Spleen (tissue), 11 donors: ENCODE measurements at regions not wholly inside any gene's neighbourhood (a gene's known extent, or its start where the extent isn't known, plus 50 kb on each side); places are given as distances from the start of the nearest gene placed in this dataset.

Source experiments
- DNase-seq: peaks from one replicate; pipeline ENCODE4 v3.0.0-alpha.2; 2020
- H3K27ac ChIP-seq, 8 donors: fragments of 200-600 bp; sonication (generic) in 7 of 8; 1 replicate in 4 of 8; 2 replicates in 4 of 8; pipeline versions ENCODE4 v1.5.0 to v1.8.0; 2016 to 2021; ENCODE audit warnings: inconsistent platforms in 4 of 8, mild to moderate bottlenecking in 4 of 8, moderate library complexity in 1 of 8
- H3K27me3 ChIP-seq, 7 donors: fragments of 200-600 bp; sonication (generic) in 6 of 7; replicated peaks in 1 of 7; 1 replicate in 4 of 7; 2 replicates in 3 of 7; pipeline versions ENCODE4 v1.5.0 to v1.8.0; 2016 to 2021; ENCODE audit warnings: inconsistent platforms in 3 of 7, mild to moderate bottlenecking in 1 of 7
- H3K36me3 ChIP-seq, 6 donors: fragments of 200-600 bp; sonication (generic) in 5 of 6; 1 replicate in 4 of 6; 2 replicates in 2 of 6; pipeline versions ENCODE4 v1.5.0 to v1.8.0; 2016 to 2021; ENCODE audit warnings: inconsistent platforms in 2 of 6
- H3K4me1 ChIP-seq, 6 donors: fragments of 200-600 bp; sonication (generic) in 5 of 6; 1 replicate in 3 of 6; 2 replicates in 3 of 6; pipeline versions ENCODE4 v1.5.0 to v1.8.0; 2016 to 2021; ENCODE audit warnings: inconsistent platforms in 3 of 6
- H3K4me3 ChIP-seq, 8 donors: fragments of 200-600 bp; sonication (generic) in 7 of 8; 1 replicate in 4 of 8; 2 replicates in 4 of 8; pipeline versions ENCODE4 v1.5.0 to v1.8.0; 2016 to 2021; ENCODE audit warnings: inconsistent platforms in 4 of 8, mild to moderate bottlenecking in 4 of 8, moderate library complexity in 2 of 8
- H3K9me3 ChIP-seq, 8 donors: fragments of 200-600 bp; sonication (generic) in 7 of 8; 1 replicate in 4 of 8; 2 replicates in 4 of 8; pipeline versions ENCODE4 v1.5.0 to v1.8.0; 2016 to 2021; ENCODE audit warnings: inconsistent platforms in 4 of 8
- POLR2A ChIP-seq, 3 donors: fragments of 450-650 bp; IDR thresholded peaks; one replicate each; pipeline ENCODE4 v1.5.1; 2017; ENCODE audit warnings: antibody characterized with exemption in 3 of 3, mild to moderate bottlenecking in 1 of 3
- POLR2AphosphoS5 ChIP-seq, 3 donors: sonication (generic); formaldehyde crosslinking; IDR thresholded peaks; one replicate each; pipeline ENCODE4 v1.5.1; 2017; ENCODE audit warnings: antibody characterized with exemption in 3 of 3
- WGBS, 5 donors: extraction: QIAGEN DNeasy Blood & Tissue Kit in 3 of 5; methylation state at CpG; one replicate each; pipeline versions ENCODE4 v1.1.5 to v1.1.7; 2013 to 2018; 5-methylcytosine and 5-hydroxymethylcytosine counted together
- intact Hi-C: fragments of 100-400 bp; cut with DNase I; formaldehyde crosslinking; loops from one replicate; pipeline ENCODE4 v1.15.0; 2023; ENCODE audit warnings: low total_unique reads
- TF ChIP-seq, protein P1 (sequence below), 11 experiments: fragments of 200-600 bp in 7 of 11; fragments of 450-650 bp in 4 of 11; sonication (generic) in 4 of 11; IDR thresholded peaks in 8 of 11; conservative IDR thresholded peaks in 3 of 11; 1 replicate in 7 of 11; 2 replicates in 4 of 11; pipeline versions ENCODE4 v1.4.0 to v1.8.0; 2016 to 2021; ENCODE audit warnings: antibody characterized with exemption in 11 of 11, inconsistent platforms in 4 of 11, mild to moderate bottlenecking in 1 of 11
- donor health status: healthy with polysubstance abuse.
- donor health status: DM: no; HTN: no; CAD: no; lungs with moderate emphysema.
- donor health status: DM: no; HTN: no; CAD: no.
- donor health status: Bipolar disorder and iron deficiency.
- donor health status: healthy.
- donor health status: DM: no; HTN: no; CAD: no.
- donor health status: DM: yes; HTN: yes; CAD: no.

DNA sequence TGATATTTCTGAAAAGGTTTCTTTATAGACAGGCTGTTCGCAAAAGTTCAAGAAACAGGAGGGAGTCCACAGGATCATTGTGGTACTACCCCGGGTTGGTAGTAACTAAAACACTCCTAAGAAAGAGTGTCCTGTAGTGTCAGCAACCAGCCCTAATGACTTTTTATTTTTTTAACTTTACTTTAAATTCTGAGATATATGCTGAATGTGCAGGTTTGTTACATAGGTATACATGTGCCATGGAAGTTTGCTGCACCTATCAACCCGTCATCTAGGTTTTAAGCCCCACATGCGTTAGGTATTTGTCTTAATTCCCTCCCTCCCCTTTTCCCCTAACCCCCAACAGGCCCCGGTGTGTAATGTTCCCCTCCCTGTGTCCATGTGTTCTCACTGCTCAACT, 1396.9 kb upstream of the ZEB2 start:
- no peaks in the 10 kb centered on the region for H3K4me1 ChIP-seq
- TF ChIP-seq, protein P1, sequence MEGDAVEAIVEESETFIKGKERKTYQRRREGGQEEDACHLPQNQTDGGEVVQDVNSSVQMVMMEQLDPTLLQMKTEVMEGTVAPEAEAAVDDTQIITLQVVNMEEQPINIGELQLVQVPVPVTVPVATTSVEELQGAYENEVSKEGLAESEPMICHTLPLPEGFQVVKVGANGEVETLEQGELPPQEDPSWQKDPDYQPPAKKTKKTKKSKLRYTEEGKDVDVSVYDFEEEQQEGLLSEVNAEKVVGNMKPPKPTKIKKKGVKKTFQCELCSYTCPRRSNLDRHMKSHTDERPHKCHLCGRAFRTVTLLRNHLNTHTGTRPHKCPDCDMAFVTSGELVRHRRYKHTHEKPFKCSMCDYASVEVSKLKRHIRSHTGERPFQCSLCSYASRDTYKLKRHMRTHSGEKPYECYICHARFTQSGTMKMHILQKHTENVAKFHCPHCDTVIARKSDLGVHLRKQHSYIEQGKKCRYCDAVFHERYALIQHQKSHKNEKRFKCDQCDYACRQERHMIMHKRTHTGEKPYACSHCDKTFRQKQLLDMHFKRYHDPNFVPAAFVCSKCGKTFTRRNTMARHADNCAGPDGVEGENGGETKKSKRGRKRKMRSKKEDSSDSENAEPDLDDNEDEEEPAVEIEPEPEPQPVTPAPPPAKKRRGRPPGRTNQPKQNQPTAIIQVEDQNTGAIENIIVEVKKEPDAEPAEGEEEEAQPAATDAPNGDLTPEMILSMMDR (IDR thresholded peaks at IDR 0.05 in 8 of 11, conservative IDR thresholded peaks at IDR 0.05 in 3 of 11), result no peak
- TF ChIP-seq POLR2AphosphoS5 (IDR thresholded peaks at IDR 0.05) (no peak), POLR2A (IDR thresholded peaks at IDR 0.05) (no peak)
- H3K4me3 ChIP-seq, result no peak overlapping the region
- no peaks in the 10 kb centered on the region for H3K27me3 ChIP-seq
- H3K9me3 ChIP-seq, result no peaks in the 10 kb centered on the region
- no peak for DNase-seq
- no peaks in the 10 kb centered on the region for H3K36me3 ChIP-seq
- H3K27ac ChIP-seq, result no peak overlapping the region
- intact Hi-C loops, result no loop called here
- 91 to 98% (median 94%) methylated on average over 5 of the region's 5 CpGs for WGBS, 5 donors

DNA sequence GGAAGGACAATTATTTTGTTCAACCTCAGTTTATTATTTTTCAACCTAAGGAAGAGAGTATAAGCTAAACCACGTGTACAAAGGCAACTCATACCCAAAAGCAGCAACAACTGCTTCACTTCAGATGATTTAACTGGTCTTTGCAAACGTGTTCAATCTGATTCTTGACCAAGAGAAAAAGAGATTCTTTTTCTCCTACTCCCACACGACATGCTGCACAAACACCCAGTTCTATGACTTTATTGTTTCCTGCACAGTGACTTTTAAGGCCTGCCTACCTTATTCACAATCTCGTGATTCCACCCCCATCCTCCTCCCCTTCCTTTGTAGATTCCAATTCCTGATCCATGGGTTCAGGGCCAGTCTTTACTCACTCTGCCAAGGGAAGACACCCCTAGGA, 1394.8 kb upstream of the ZEB2 start:
- H3K4me3 ChIP-seq, result no peak overlapping the region
- no peaks in the 10 kb centered on the region for H3K4me1 ChIP-seq
- no peak for TF ChIP-seq POLR2AphosphoS5 (IDR thresholded peaks at IDR 0.05)
- no peak for TF ChIP-seq POLR2A (IDR thresholded peaks at IDR 0.05)
- TF ChIP-seq, protein P1 (IDR thresholded peaks at IDR 0.05 in 8 of 11, conservative IDR thresholded peaks at IDR 0.05 in 3 of 11), result no peak
- 65 to 78% (median 72%) methylated on average over 4 of the region's 4 CpGs for WGBS, 5 donors
- no peak overlapping the region for H3K27ac ChIP-seq
- H3K36me3 ChIP-seq, result no peaks in the 10 kb centered on the region
- intact Hi-C loops, result no loop called here
- H3K9me3 ChIP-seq, result no peaks in the 10 kb centered on the region
- DNase-seq, result no peak
- H3K27me3 ChIP-seq, result no peaks in the 10 kb centered on the region

DNA sequence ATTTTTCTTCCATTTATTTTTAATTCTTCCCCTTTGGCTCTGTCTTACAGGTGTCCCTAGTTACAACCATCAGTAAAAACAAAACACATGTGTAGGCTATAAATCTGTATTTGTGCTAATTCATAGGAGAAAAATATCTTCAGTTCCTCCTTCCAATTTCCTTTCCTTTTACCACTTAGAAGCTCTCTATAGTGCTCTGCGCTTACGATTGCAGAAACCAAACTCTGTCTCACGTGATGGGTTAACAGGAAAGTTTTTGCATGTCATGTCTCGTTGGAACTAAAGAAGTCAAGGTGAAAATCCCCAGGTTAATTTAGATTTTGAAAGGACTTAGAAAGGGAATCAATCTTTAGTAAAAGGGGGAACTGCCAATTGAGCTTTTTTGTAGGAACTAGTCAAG, 1390.5 kb upstream of the ZEB2 start:
- DNase-seq, result no peak
- no peaks in the 10 kb centered on the region for H3K9me3 ChIP-seq
- 26 to 47% (median 36%) methylated on average over 4 of the region's 4 CpGs for WGBS, 5 donors
- no peaks in the 10 kb centered on the region for H3K36me3 ChIP-seq
- H3K27me3 ChIP-seq, result no peaks in the 10 kb centered on the region
- intact Hi-C loops, result no loop called here
- H3K27ac ChIP-seq, result no peak overlapping the region
- no peaks in the 10 kb centered on the region for H3K4me1 ChIP-seq
- TF ChIP-seq, protein P1 (IDR thresholded peaks at IDR 0.05 in 8 of 11, conservative IDR thresholded peaks at IDR 0.05 in 3 of 11), result no peak
- TF ChIP-seq POLR2A (IDR thresholded peaks at IDR 0.05) (no peak), POLR2AphosphoS5 (IDR thresholded peaks at IDR 0.05) (no peak)
- H3K4me3 ChIP-seq, result no peak overlapping the region

DNA sequence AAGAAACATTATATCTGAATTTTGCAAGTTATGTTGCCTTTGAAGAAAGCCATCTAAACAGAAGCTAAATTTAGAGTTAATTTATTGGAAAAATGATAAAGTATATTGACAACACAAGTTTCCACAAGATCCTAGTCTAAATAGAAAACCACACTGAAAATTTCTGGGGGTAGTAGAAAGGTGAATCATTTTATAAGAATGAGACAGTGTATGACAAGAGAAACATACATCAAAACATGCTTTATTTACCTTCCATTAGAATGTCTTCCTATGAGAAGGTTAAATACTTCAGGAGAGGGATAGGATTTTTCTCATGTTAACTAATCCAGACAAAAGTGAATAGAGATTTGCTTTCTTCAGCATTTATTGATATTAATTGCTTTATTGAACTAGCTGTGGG, 1389.8 kb upstream of the ZEB2 start:
- no peaks in the 10 kb centered on the region for H3K4me1 ChIP-seq
- no peaks in the 10 kb centered on the region for H3K9me3 ChIP-seq
- no peak for DNase-seq
- H3K27me3 ChIP-seq, result no peaks in the 10 kb centered on the region
- no peak overlapping the region for H3K27ac ChIP-seq
- no peaks in the 10 kb centered on the region for H3K36me3 ChIP-seq
- no peak for TF ChIP-seq POLR2AphosphoS5 (IDR thresholded peaks at IDR 0.05)
- TF ChIP-seq, protein P1 (IDR thresholded peaks at IDR 0.05 in 8 of 11, conservative IDR thresholded peaks at IDR 0.05 in 3 of 11), result no peak
- no peak for TF ChIP-seq POLR2A (IDR thresholded peaks at IDR 0.05)
- H3K4me3 ChIP-seq, result no peak overlapping the region
- intact Hi-C loops, result no loop called here
